ENCODE measurements at regions not wholly inside any gene's neighbourhood (a gene's known extent, or its start where the extent isn't known, plus 50 kb on each side); places are given as distances from the start of the nearest gene placed in this dataset.

GRCh38 chr18:59760619-59761600 lies 63.7 kb upstream of the CCBE1 start (continued):
- no peak for TF ChIP-seq ZNF532 (CRISPR knock-in tag; IDR thresholded peaks at IDR 0.05; ENCODE audit: borderline replicate concordance)

GRCh38 chr18:59760212-59760611 lies 63.0 kb upstream of the CCBE1 start:
- Mint-ChIP-seq H3K9me3 (no peaks in the 10 kb centered on the region), H3K36me3 (no peaks in the 10 kb centered on the region), H3K27ac (no peak overlapping the region), H3K4me3 (no peak overlapping the region), H3K4me1 (no peaks in the 10 kb centered on the region), H3K27me3 (ENCODE audit: low read depth) (no peaks in the 10 kb centered on the region; the same call in 1 of the 2 replicates)
- TF ChIP-seq, protein P1, sequence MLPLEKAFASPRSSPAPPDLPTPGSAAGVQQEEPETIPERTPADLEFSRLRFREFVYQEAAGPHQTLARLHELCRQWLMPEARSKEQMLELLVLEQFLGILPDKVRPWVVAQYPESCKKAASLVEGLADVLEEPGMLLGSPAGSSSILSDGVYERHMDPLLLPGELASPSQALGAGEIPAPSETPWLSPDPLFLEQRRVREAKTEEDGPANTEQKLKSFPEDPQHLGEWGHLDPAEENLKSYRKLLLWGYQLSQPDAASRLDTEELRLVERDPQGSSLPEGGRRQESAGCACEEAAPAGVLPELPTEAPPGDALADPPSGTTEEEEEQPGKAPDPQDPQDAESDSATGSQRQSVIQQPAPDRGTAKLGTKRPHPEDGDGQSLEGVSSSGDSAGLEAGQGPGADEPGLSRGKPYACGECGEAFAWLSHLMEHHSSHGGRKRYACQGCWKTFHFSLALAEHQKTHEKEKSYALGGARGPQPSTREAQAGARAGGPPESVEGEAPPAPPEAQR (CRISPR knock-in tag; IDR thresholded peaks at IDR 0.05) = no peak
- TF ChIP-seq NR2C2 (CRISPR knock-in tag; IDR thresholded peaks at IDR 0.05) = no peak
- TF ChIP-seq JAZF1 (CRISPR knock-in tag; IDR thresholded peaks at IDR 0.05) = no peak
- TF ChIP-seq FOXP1 (CRISPR knock-in tag; IDR thresholded peaks at IDR 0.05; ENCODE audit: borderline replicate concordance) = no peak
- TF ChIP-seq SP1 (CRISPR knock-in tag; conservative IDR thresholded peaks at IDR 0.05) = no peak
- no peak for TF ChIP-seq ETV6 (CRISPR knock-in tag; IDR thresholded peaks at IDR 0.05)
- no peak for TF ChIP-seq JUN (CRISPR knock-in tag; IDR thresholded peaks at IDR 0.05)
- TF ChIP-seq, protein P2, sequence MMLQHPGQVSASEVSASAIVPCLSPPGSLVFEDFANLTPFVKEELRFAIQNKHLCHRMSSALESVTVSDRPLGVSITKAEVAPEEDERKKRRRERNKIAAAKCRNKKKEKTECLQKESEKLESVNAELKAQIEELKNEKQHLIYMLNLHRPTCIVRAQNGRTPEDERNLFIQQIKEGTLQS (CRISPR knock-in tag; conservative IDR thresholded peaks at IDR 0.05) = no peak
- no peak for TF ChIP-seq NR3C1 (CRISPR knock-in tag; conservative IDR thresholded peaks at IDR 0.05; ENCODE audit: low read depth)
- no peak for TF ChIP-seq RELA (CRISPR knock-in tag; IDR thresholded peaks at IDR 0.05; ENCODE audit: borderline replicate concordance)
- TF ChIP-seq, protein P3, sequence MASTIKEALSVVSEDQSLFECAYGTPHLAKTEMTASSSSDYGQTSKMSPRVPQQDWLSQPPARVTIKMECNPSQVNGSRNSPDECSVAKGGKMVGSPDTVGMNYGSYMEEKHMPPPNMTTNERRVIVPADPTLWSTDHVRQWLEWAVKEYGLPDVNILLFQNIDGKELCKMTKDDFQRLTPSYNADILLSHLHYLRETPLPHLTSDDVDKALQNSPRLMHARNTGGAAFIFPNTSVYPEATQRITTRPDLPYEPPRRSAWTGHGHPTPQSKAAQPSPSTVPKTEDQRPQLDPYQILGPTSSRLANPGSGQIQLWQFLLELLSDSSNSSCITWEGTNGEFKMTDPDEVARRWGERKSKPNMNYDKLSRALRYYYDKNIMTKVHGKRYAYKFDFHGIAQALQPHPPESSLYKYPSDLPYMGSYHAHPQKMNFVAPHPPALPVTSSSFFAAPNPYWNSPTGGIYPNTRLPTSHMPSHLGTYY (CRISPR knock-in tag; IDR thresholded peaks at IDR 0.05) = no peak
- TF ChIP-seq AFF4 (CRISPR knock-in tag; IDR thresholded peaks at IDR 0.05; ENCODE audit: borderline replicate concordance) = no peak
- DNase-seq (ENCODE audit: low spot score) (no peak), ATAC-seq (no peak)
- ChIA-PET CTCF (interaction anchor here (1.4 to 1.9 kb wide), 2 partner anchors 63 kb away, joined by 3 to 6 read pairs; partner anchors contain the start of gene CCBE1), POLR2A (no interaction called here)
